Mucosa of descending colon (tissue), 3 donors: ENCODE measurements at regions not wholly inside any gene's neighbourhood (a gene's known extent, or its start where the extent isn't known, plus 50 kb on each side); places are given as distances from the start of the nearest gene placed in this dataset.

ENCODE experiments used
- ATAC-seq: fragments of 200-7000 bp; cut with Tn5 transposase; one replicate; pipeline ENCODE4 v1.9.1; 2020; ENCODE audit warnings: mild to moderate bottlenecking, moderate library complexity
- DNase-seq, 3 donors: peaks; one replicate each; pipeline ENCODE4 v3.0.0-alpha.2; 2020
- H3K36me3 ChIP-seq: fragments of 200-600 bp; one replicate; pipeline ENCODE4 v1.8.0; 2021; ENCODE audit warnings: low read depth, mild to moderate bottlenecking
- H3K4me1 ChIP-seq: fragments of 200-600 bp; one replicate; pipeline ENCODE4 v1.8.0; 2021; ENCODE audit warnings: low read depth, mild to moderate bottlenecking
- H3K4me3 ChIP-seq: fragments of 200-600 bp; one replicate; pipeline ENCODE4 v1.8.0; 2021; ENCODE audit warnings: mild to moderate bottlenecking
- H3K9me3 ChIP-seq: fragments of 200-600 bp; one replicate; pipeline ENCODE4 v1.8.0; 2021; ENCODE audit warnings: mild to moderate bottlenecking
- CTCF ChIP-seq: fragments of 200-600 bp; IDR thresholded peaks from one replicate; pipeline ENCODE4 v1.8.0; 2022; ENCODE audit warnings: antibody characterized with exemption, mild to moderate bottlenecking
- intact Hi-C, 2 donors: fragments of 100-400 bp; cut with DNase I in 1 of 2; cut with micrococcal nuclease in 1 of 2; formaldehyde crosslinking; loops; one replicate each; pipeline versions ENCODE4 v1.11.0 to v1.11.1; 2022; cut with DNase I, micrococcal nuclease
- donor health status: DM: no; HTN: no; CAD: no; lungs with moderate emphysema.
- donor health status: DM: no; HTN: no; CAD: no.
- donor health status: DM: no; HTN: yes; CAD: no.

GRCh38 chr9:74391816-74392215, 105.3 kb upstream of the RORB start:
- TF ChIP-seq CTCF: no peak
- DNase-seq (no peak), ATAC-seq (no peak)
- no peaks in the 10 kb centered on the region for H3K36me3 ChIP-seq
- no peaks in the 10 kb centered on the region for H3K4me1 ChIP-seq
- no peaks in the 10 kb centered on the region for H3K9me3 ChIP-seq
- intact Hi-C loops: no loop called here
- no peak overlapping the region for H3K4me3 ChIP-seq

GRCh38 chr9:74403581-74403980, 93.6 kb upstream of the RORB start:
- H3K4me1 ChIP-seq: no peaks in the 10 kb centered on the region
- H3K36me3 ChIP-seq: no peaks in the 10 kb centered on the region
- no peak overlapping the region for H3K4me3 ChIP-seq
- peaks cover 4% of the 10 kb centered on the region for H3K9me3 ChIP-seq
- TF ChIP-seq CTCF: no peak
- ATAC-seq: no peak
- intact Hi-C loops: no loop called here
- no peak for DNase-seq

GRCh38 chr9:74404620-74405019, 92.5 kb upstream of the RORB start:
- H3K4me1 ChIP-seq: no peaks in the 10 kb centered on the region
- H3K4me3 ChIP-seq: no peak overlapping the region
- intact Hi-C loops: no loop called here
- no peaks in the 10 kb centered on the region for H3K36me3 ChIP-seq
- ATAC-seq: no peak
- DNase-seq: no peak
- peaks cover 4% of the 10 kb centered on the region for H3K9me3 ChIP-seq
- no peak for TF ChIP-seq CTCF

GRCh38 chr9:74407166-74407565, 90.0 kb upstream of the RORB start:
- Histone ChIP-seq H3K9me3 (peaks cover 4% of the 10 kb centered on the region), H3K4me1 (no peaks in the 10 kb centered on the region), H3K36me3 (no peaks in the 10 kb centered on the region), H3K4me3 (no peak overlapping the region)
- DNase-seq: no peak
- ATAC-seq: no peak
- intact Hi-C loops: no loop called here
- TF ChIP-seq CTCF: no peak

- no peaks in the 10 kb centered on the region for H3K4me1 ChIP-seq
- intact Hi-C loops: no loop called here
Measured at GRCh38 chr9:74412236-74412979, 84.7 kb upstream of the RORB start.

More at GRCh38 chr9:74412236-74412979, 84.7 kb upstream of the RORB start:
- Histone ChIP-seq H3K36me3 (no peaks in the 10 kb centered on the region), H3K9me3 (no peaks in the 10 kb centered on the region), H3K4me3 (no peak overlapping the region)
- DNase-seq (no peak), ATAC-seq (no peak)
- TF ChIP-seq CTCF: no peak
